H9 (cell line): ENCODE measurements at regions not wholly inside any gene's neighbourhood (a gene's known extent, or its start where the extent isn't known, plus 50 kb on each side); places are given as distances from the start of the nearest gene placed in this dataset.

Source experiments
- DNase-seq: peaks from one replicate; pipeline ENCODE4 v3.0.0-alpha.2; 2017
- H2AFZ ChIP-seq: one replicate; pipeline ENCODE4 v1.6.1; 2013; ENCODE audit warnings: mild to moderate bottlenecking, low read length, control low read depth, moderate library complexity
- H2AK5ac ChIP-seq: 2 replicates; pipeline ENCODE4 v1.6.1; 2013; ENCODE audit warnings: low read length, control low read depth, mixed read lengths; ENCODE audit not compliant: insufficient read length
- H2BK120ac ChIP-seq: one replicate; pipeline ENCODE4 v1.6.1; 2013; ENCODE audit warnings: low read depth, mild to moderate bottlenecking, low read length, control low read depth, inconsistent platforms; ENCODE audit not compliant: poor library complexity, severe bottlenecking
- H2BK12ac ChIP-seq: 2 replicates; pipeline ENCODE4 v1.6.1; 2013; ENCODE audit warnings: low read length, control low read depth, mixed read lengths, low read depth; ENCODE audit not compliant: insufficient read length
- H2BK15ac ChIP-seq: 2 replicates; pipeline ENCODE4 v1.6.1; 2013; ENCODE audit warnings: low read depth, low read length, control low read depth
- H2BK20ac ChIP-seq: one replicate; pipeline ENCODE4 v1.6.1; 2013; ENCODE audit warnings: low read depth, mild to moderate bottlenecking, low read length, control low read depth, inconsistent platforms; ENCODE audit not compliant: poor library complexity, severe bottlenecking
- H2BK5ac ChIP-seq: 2 replicates; pipeline ENCODE4 v1.6.1; 2013; ENCODE audit warnings: low read length, control low read depth, mixed read lengths; ENCODE audit not compliant: insufficient read length
- H3K14ac ChIP-seq: 2 replicates; pipeline ENCODE4 v1.6.1; 2013; ENCODE audit warnings: low read length, control low read depth; ENCODE audit not compliant: insufficient read depth
- H3K18ac ChIP-seq: 2 replicates; pipeline ENCODE4 v1.6.1; 2013; ENCODE audit warnings: low read depth, mild to moderate bottlenecking, mixed read lengths, low read length, control low read depth; ENCODE audit not compliant: insufficient read length
- H3K23ac ChIP-seq: 2 replicates; pipeline ENCODE4 v1.6.1; 2013; ENCODE audit warnings: low read length, control low read depth, mixed read lengths, low read depth; ENCODE audit not compliant: insufficient read length
- H3K23me2 ChIP-seq: 2 replicates; pipeline ENCODE4 v1.6.1; 2013; ENCODE audit warnings: low read depth, mild to moderate bottlenecking, mixed read lengths, low read length, control low read depth; ENCODE audit not compliant: insufficient read length, poor library complexity, severe bottlenecking
- H3K27ac ChIP-seq: 2 replicates; pipeline ENCODE4 v1.5.1; 2013; ENCODE audit warnings: low read length, control low read depth, mixed read lengths, low read depth; ENCODE audit not compliant: insufficient read length
- H3K27me3 ChIP-seq: 2 replicates; pipeline ENCODE4 v1.6.1; 2013; ENCODE audit warnings: low read length, control low read depth, inconsistent platforms; ENCODE audit not compliant: insufficient read depth
- H3K4ac ChIP-seq: 2 replicates; pipeline ENCODE4 v1.6.1; 2013; ENCODE audit warnings: low read depth, mild to moderate bottlenecking, control low read depth, inconsistent platforms, low read length, moderate library complexity
- H3K4me1 ChIP-seq: 2 replicates; pipeline ENCODE4 v1.6.1; 2013; ENCODE audit warnings: low read length, control low read depth, inconsistent platforms; ENCODE audit not compliant: insufficient read depth
- H3K4me2 ChIP-seq: 2 replicates; pipeline ENCODE4 v1.6.1; 2013; ENCODE audit warnings: low read length, control low read depth, mixed read lengths; ENCODE audit not compliant: insufficient read length, insufficient read depth
- H3K56ac ChIP-seq: 2 replicates; pipeline ENCODE4 v1.6.1; 2013; ENCODE audit warnings: low read depth, mild to moderate bottlenecking, mixed read lengths, low read length, control low read depth; ENCODE audit not compliant: insufficient read length
- H3K79me1 ChIP-seq: 2 replicates; pipeline ENCODE4 v1.6.1; 2013; ENCODE audit warnings: low read depth, mild to moderate bottlenecking, moderate library complexity, low read length, control low read depth, inconsistent platforms; ENCODE audit not compliant: insufficient read depth, poor library complexity, severe bottlenecking
- H3K79me2 ChIP-seq: 2 replicates; pipeline ENCODE4 v1.6.1; 2013; ENCODE audit warnings: low read length, control low read depth, inconsistent platforms; ENCODE audit not compliant: insufficient read depth
- H3K9ac ChIP-seq: 2 replicates; pipeline ENCODE4 v1.6.1; 2013; ENCODE audit warnings: low read length, control low read depth, mixed read lengths; ENCODE audit not compliant: insufficient read length; ENCODE audit errors: extremely low read depth
- H3K9me3 ChIP-seq: one replicate; pipeline ENCODE4 v1.6.1; 2013; ENCODE audit warnings: low read depth, low read length, inconsistent platforms; ENCODE audit not compliant: control insufficient read depth
- H3T11ph ChIP-seq: one replicate; pipeline ENCODE4 v1.6.1; 2013; ENCODE audit warnings: mild to moderate bottlenecking, low read length, control low read depth, inconsistent platforms
- H4K20me1 ChIP-seq: one replicate; pipeline ENCODE4 v1.6.1; 2013; ENCODE audit not compliant: control insufficient read depth, insufficient read length, insufficient read depth
- H4K5ac ChIP-seq: 2 replicates; pipeline ENCODE4 v1.6.1; 2013; ENCODE audit warnings: low read depth, mild to moderate bottlenecking, mixed read lengths, low read length, control low read depth; ENCODE audit not compliant: insufficient read length
- H4K8ac ChIP-seq: replicated peaks from 2 replicates; pipeline ENCODE4 v1.6.1; 2013; ENCODE audit warnings: low read length, control low read depth, mixed read lengths, low read depth; ENCODE audit not compliant: insufficient read length
- H4K91ac ChIP-seq: 2 replicates; pipeline ENCODE4 v1.6.1; 2013; ENCODE audit warnings: low read depth, mild to moderate bottlenecking, moderate library complexity, mixed read lengths, low read length, control low read depth; ENCODE audit not compliant: insufficient read length
- H3K27ac Mint-ChIP-seq, 3 experiments: 2 replicates in 2 of 3; 3 replicates in 1 of 3; pipeline ENCODE4 v1.8.0; 2020 to 2021; ENCODE audit warnings: mixed read lengths in 3 of 3, mild to moderate bottlenecking in 1 of 3, moderate library complexity in 1 of 3
- H3K27me3 Mint-ChIP-seq: 2 replicates; pipeline ENCODE4 v1.8.0; 2021; ENCODE audit warnings: low read depth, mild to moderate bottlenecking, moderate library complexity, mixed read lengths
- H3K36me3 Mint-ChIP-seq, 3 experiments: 2 replicates in 2 of 3; 3 replicates in 1 of 3; pipeline ENCODE4 v1.8.0; 2020 to 2021; ENCODE audit warnings: low read depth in 3 of 3, mixed read lengths in 3 of 3; ENCODE audit not compliant: insufficient read depth in 1 of 3
- H3K4me1 Mint-ChIP-seq, 2 experiments: 2 replicates each; pipeline ENCODE4 v1.8.0; 2020; ENCODE audit warnings: mixed read lengths in 2 of 2
- H3K4me3 Mint-ChIP-seq, 2 experiments: 2 replicates in 1 of 2; 3 replicates in 1 of 2; pipeline ENCODE4 v1.8.0; 2020 to 2021; ENCODE audit warnings: mild to moderate bottlenecking in 2 of 2, mixed read lengths in 2 of 2, moderate library complexity in 1 of 2
- H3K9me3 Mint-ChIP-seq, 2 experiments: 2 replicates in 1 of 2; 3 replicates in 1 of 2; pipeline ENCODE4 v1.8.0; 2020; ENCODE audit warnings: mild to moderate bottlenecking in 2 of 2, mixed read lengths in 2 of 2, moderate library complexity in 1 of 2
- CTCF ChIP-seq: fragments of 200-600 bp; sonication (generic); conservative IDR thresholded peaks from 3 replicates; pipeline ENCODE4 v1.8.0; 2021; ENCODE audit warnings: antibody characterized with exemption, mild to moderate bottlenecking
- WGBS: extraction: QIAGEN DNeasy Blood & Tissue Kit; methylation state at CpG from one replicate; pipeline ENCODE4 v1.1.7; 2013; ENCODE audit warnings: missing lambda C conversion rate, low lambda C conversion rate, mixed read lengths; ENCODE audit not compliant: insufficient read length; ENCODE audit errors: extremely low coverage; 5-methylcytosine and 5-hydroxymethylcytosine counted together

- H2BK20ac ChIP-seq = no peak overlapping the region
- H3K27ac Mint-ChIP-seq = no peak overlapping the region; a peak in 1 of 7 replicates
- no peak for TF ChIP-seq CTCF
- H4K5ac ChIP-seq = no peak overlapping the region
- H2BK12ac ChIP-seq = no peak overlapping the region
- H3K4ac ChIP-seq = no peak overlapping the region
- no peak overlapping the region for H2AK5ac ChIP-seq
- no peak overlapping the region for H4K8ac ChIP-seq
- H3K4me3 Mint-ChIP-seq = no peak overlapping the region
- no peak overlapping the region for H2AFZ ChIP-seq
- H2BK5ac ChIP-seq = no peak overlapping the region
- H3K36me3 Mint-ChIP-seq = no peaks in the 10 kb centered on the region
- H3K27ac ChIP-seq = no peak overlapping the region
- H3K4me1 ChIP-seq = no peaks in the 10 kb centered on the region
- H3T11ph ChIP-seq = no peak overlapping the region
- peaks cover 10% of the 10 kb centered on the region for H3K27me3 Mint-ChIP-seq
- H3K79me2 ChIP-seq = no peaks in the 10 kb centered on the region
- H3K56ac ChIP-seq = no peak overlapping the region
- H2BK15ac ChIP-seq = no peak overlapping the region
- H3K23ac ChIP-seq = no peak overlapping the region
- H3K9ac ChIP-seq = no peak overlapping the region
- no peaks in the 10 kb centered on the region for H3K9me3 Mint-ChIP-seq
- no CpG with 5 or more reads among the region's 3 CpGs for WGBS
- H3K4me1 Mint-ChIP-seq = no peaks in the 10 kb centered on the region
- no peak overlapping the region for H4K91ac ChIP-seq
- no peak overlapping the region for H3K14ac ChIP-seq
- DNase-seq = no peak
- no peaks in the 10 kb centered on the region for H3K79me1 ChIP-seq
- no peaks in the 10 kb centered on the region for H3K9me3 ChIP-seq
- H4K20me1 ChIP-seq = no peaks in the 10 kb centered on the region
- H3K4me2 ChIP-seq = no peak overlapping the region
- H3K27me3 ChIP-seq = no peaks in the 10 kb centered on the region
- H3K23me2 ChIP-seq = no peaks in the 10 kb centered on the region
- H2BK120ac ChIP-seq = no peak overlapping the region
- no peak overlapping the region for H3K18ac ChIP-seq
Observed at GRCh38 chr2:128742467-128742866, 423.8 kb upstream of the HS6ST1 start.
